ENCODE measurements at regions not wholly inside any gene's neighbourhood (a gene's known extent, or its start where the extent isn't known, plus 50 kb on each side); places are given as distances from the start of the nearest gene placed in this dataset.

GRCh38 chr1:4002741-4003140 is 102.7 kb upstream of the C1orf174 start:
- H3K27me3 ChIP-seq (replicated peaks; ENCODE audit: control insufficient read depth, insufficient read depth, low read length), result no peaks in the 10 kb centered on the region
- H3K36me3 ChIP-seq (ENCODE audit: control insufficient read depth, insufficient read depth, low read length), result no peaks in the 10 kb centered on the region
- H3K4me3 ChIP-seq (replicated peaks; ENCODE audit: low read depth, low read length), result no peak overlapping the region
- no peak for TF ChIP-seq CTCF (IDR thresholded peaks at IDR 0.05; ENCODE audit: insufficient read depth, low read length, poor library complexity, severe bottlenecking)
- DNase-seq (ENCODE audit: extremely low read depth, insufficient read length), result no peak

GRCh38 chr1:4003846-4004505 is 103.9 kb upstream of the C1orf174 start:
- DNase-seq (ENCODE audit: extremely low read depth, insufficient read length), result no peak
- TF ChIP-seq CTCF (IDR thresholded peaks at IDR 0.05; ENCODE audit: insufficient read depth, low read length, poor library complexity, severe bottlenecking), result no peak
- Histone ChIP-seq H3K36me3 (ENCODE audit: control insufficient read depth, insufficient read depth, low read length) (no peaks in the 10 kb centered on the region), H3K27me3 (replicated peaks; ENCODE audit: control insufficient read depth, insufficient read depth, low read length) (no peaks in the 10 kb centered on the region), H3K4me3 (replicated peaks; ENCODE audit: low read depth, low read length) (no peak overlapping the region)

- no peak for DNase-seq (ENCODE audit: extremely low read depth, insufficient read length)
- TF ChIP-seq CTCF (IDR thresholded peaks at IDR 0.05; ENCODE audit: insufficient read depth, low read length, poor library complexity, severe bottlenecking), result no peak
- Histone ChIP-seq H3K4me3 (replicated peaks; ENCODE audit: low read depth, low read length) (no peak overlapping the region), H3K36me3 (ENCODE audit: control insufficient read depth, insufficient read depth, low read length) (no peaks in the 10 kb centered on the region), H3K27me3 (replicated peaks; ENCODE audit: control insufficient read depth, insufficient read depth, low read length) (no peaks in the 10 kb centered on the region)
Observed at GRCh38 chr1:4004635-4005430, 104.8 kb upstream of the C1orf174 start.

GRCh38 chr1:4005431-4005830 is 105.4 kb upstream of the C1orf174 start:
- no peaks in the 10 kb centered on the region for H3K36me3 ChIP-seq (ENCODE audit: control insufficient read depth, insufficient read depth, low read length)
- no peak overlapping the region for H3K4me3 ChIP-seq (replicated peaks; ENCODE audit: low read depth, low read length)
- no peak for DNase-seq (ENCODE audit: extremely low read depth, insufficient read length)
- TF ChIP-seq CTCF (IDR thresholded peaks at IDR 0.05; ENCODE audit: insufficient read depth, low read length, poor library complexity, severe bottlenecking), result no peak
- H3K27me3 ChIP-seq (replicated peaks; ENCODE audit: control insufficient read depth, insufficient read depth, low read length), result no peaks in the 10 kb centered on the region

GRCh38 chr1:4006676-4007374 is 106.8 kb upstream of the C1orf174 start:
- no peak for TF ChIP-seq CTCF (IDR thresholded peaks at IDR 0.05; ENCODE audit: insufficient read depth, low read length, poor library complexity, severe bottlenecking)

More at GRCh38 chr1:4006676-4007374, 106.8 kb upstream of the C1orf174 start:
- no peak overlapping the region for H3K4me3 ChIP-seq (replicated peaks; ENCODE audit: low read depth, low read length)
- no peaks in the 10 kb centered on the region for H3K27me3 ChIP-seq (replicated peaks; ENCODE audit: control insufficient read depth, insufficient read depth, low read length)
- DNase-seq (ENCODE audit: extremely low read depth, insufficient read length), result no peak
- H3K36me3 ChIP-seq (ENCODE audit: control insufficient read depth, insufficient read depth, low read length), result no peaks in the 10 kb centered on the region

Data from GM06990 (cell line).